ENCODE measurements at regions not wholly inside any gene's neighbourhood (a gene's known extent, or its start where the extent isn't known, plus 50 kb on each side); places are given as distances from the start of the nearest gene placed in this dataset.

- TF ChIP-seq ZBTB34 (CRISPR knock-in tag; IDR thresholded peaks at IDR 0.05) = no peak
- TF ChIP-seq SNAPC2 (CRISPR knock-in tag; IDR thresholded peaks at IDR 0.05) = no peak
- TF ChIP-seq HMGXB4 (CRISPR knock-in tag; IDR thresholded peaks at IDR 0.05; ENCODE audit: borderline replicate concordance in 1 of 2, low read depth in 1 of 2) = peak in 1 of 2 experiments; percentile 4; a peak in 2 of 4 replicates
- no peak for TF ChIP-seq ZNF879 (CRISPR knock-in tag; IDR thresholded peaks at IDR 0.05)
- TF ChIP-seq TEAD2 (CRISPR knock-in tag; IDR thresholded peaks at IDR 0.05) = no peak
- TF ChIP-seq ZNF264 (CRISPR knock-in tag; IDR thresholded peaks at IDR 0.05) = 0 out of 2 replicates have a peak, but pooled peaks have one; percentile 0
- TF ChIP-seq DDIT3 (CRISPR knock-in tag; IDR thresholded peaks at IDR 0.05) = no peak
- no peak for TF ChIP-seq ZBTB8A (CRISPR knock-in tag; IDR thresholded peaks at IDR 0.05; ENCODE audit: borderline replicate concordance, low read depth)
- TF ChIP-seq HDAC2 (CRISPR knock-in tag; IDR thresholded peaks at IDR 0.05) = no peak
- TF ChIP-seq AKNA (CRISPR knock-in tag; IDR thresholded peaks at IDR 0.05; ENCODE audit: borderline replicate concordance) = no peak
- no peak for TF ChIP-seq ZNF232 (CRISPR knock-in tag; IDR thresholded peaks at IDR 0.05; ENCODE audit: borderline replicate concordance)
- TF ChIP-seq KLF6 (CRISPR knock-in tag; IDR thresholded peaks at IDR 0.05) = peak; percentile 12; the same call in 1 of the 2 replicates
- no peak for TF ChIP-seq ZBTB21 (CRISPR knock-in tag; IDR thresholded peaks at IDR 0.05)
- TF ChIP-seq CSRNP1 (CRISPR knock-in tag; IDR thresholded peaks at IDR 0.05) = no peak; the same call in 1 of the 2 replicates
- TF ChIP-seq BCL3 (CRISPR knock-in tag; IDR thresholded peaks at IDR 0.05) = no peak
- no peak for TF ChIP-seq AHR (CRISPR knock-in tag; IDR thresholded peaks at IDR 0.05)
These were observed 63.3 kb upstream of the ASAP2 start (continued) for GRCh38 chr2:9143264-9143815.

Measured in HepG2 (cell line).